Kidney epithelial cell (primary cell): ENCODE measurements at regions not wholly inside any gene's neighbourhood (a gene's known extent, or its start where the extent isn't known, plus 50 kb on each side); places are given as distances from the start of the nearest gene placed in this dataset.

Source experiments
- DNase-seq: peaks from one replicate; pipeline ENCODE4 v3.0.0-alpha.2; 2010; ENCODE audit warnings: low read depth
- H3K27me3 ChIP-seq: 2 replicates; pipeline ENCODE4 v1.6.0; 2011; ENCODE audit warnings: low read length; ENCODE audit not compliant: control insufficient read depth, insufficient read depth
- H3K36me3 ChIP-seq: 2 replicates; pipeline ENCODE4 v1.5.1; 2011; ENCODE audit warnings: low read length; ENCODE audit not compliant: control insufficient read depth, insufficient read depth
- H3K4me3 ChIP-seq: 2 replicates; pipeline ENCODE4 v1.5.1; 2011; ENCODE audit warnings: low read depth, mild to moderate bottlenecking, control low read depth, low read length
- CTCF ChIP-seq: IDR thresholded peaks from 2 replicates; pipeline ENCODE4 v1.5.1; 2011; ENCODE audit warnings: mild to moderate bottlenecking, moderate library complexity, low read length, control low read depth, inconsistent platforms; ENCODE audit not compliant: insufficient read depth, poor library complexity, severe bottlenecking

- no peaks in the 10 kb centered on the region for H3K36me3 ChIP-seq
- no peak for TF ChIP-seq CTCF
- no peaks in the 10 kb centered on the region for H3K27me3 ChIP-seq
- H3K4me3 ChIP-seq = no peak overlapping the region
- no peak for DNase-seq
These were observed 399.7 kb downstream of the PABPC4L start for GRCh38 chr4:133801883-133802282.

GRCh38 chr4:133800966-133801365 is 400.6 kb downstream of the PABPC4L start:
- H3K36me3 ChIP-seq = no peaks in the 10 kb centered on the region
- DNase-seq = no peak
- no peak for TF ChIP-seq CTCF
- no peak overlapping the region for H3K4me3 ChIP-seq
- no peaks in the 10 kb centered on the region for H3K27me3 ChIP-seq

- Histone ChIP-seq H3K27me3 (no peaks in the 10 kb centered on the region), H3K4me3 (no peak overlapping the region), H3K36me3 (no peaks in the 10 kb centered on the region)
- no peak for TF ChIP-seq CTCF
- no peak for DNase-seq
These were observed 401.8 kb downstream of the PABPC4L start for GRCh38 chr4:133799717-133800315.

GRCh38 chr4:133777661-133778060 is 423.9 kb downstream of the PABPC4L start:
- Histone ChIP-seq H3K27me3 (no peaks in the 10 kb centered on the region), H3K4me3 (no peak overlapping the region), H3K36me3 (no peaks in the 10 kb centered on the region)
- TF ChIP-seq CTCF = no peak
- DNase-seq = no peak

- H3K4me3 ChIP-seq = no peak overlapping the region
- TF ChIP-seq CTCF = no peak
- no peaks in the 10 kb centered on the region for H3K27me3 ChIP-seq
- no peaks in the 10 kb centered on the region for H3K36me3 ChIP-seq
- DNase-seq = no peak
These were observed 424.6 kb downstream of the PABPC4L start for GRCh38 chr4:133776961-133777360.

GRCh38 chr4:133776503-133776902 is 425.1 kb downstream of the PABPC4L start:
- no peak for DNase-seq
- TF ChIP-seq CTCF = no peak
- Histone ChIP-seq H3K36me3 (no peaks in the 10 kb centered on the region), H3K27me3 (no peaks in the 10 kb centered on the region), H3K4me3 (no peak overlapping the region)
